H1 (cell line): ENCODE measurements at regions not wholly inside any gene's neighbourhood (a gene's known extent, or its start where the extent isn't known, plus 50 kb on each side); places are given as distances from the start of the nearest gene placed in this dataset.

Experiments
- CTCF ChIA-PET: fragments of 300-600 bp; sonication (Branson Sonifier 250); formaldehyde crosslinking; loops from one replicate; lab custom pipeline; 2021; ENCODE audit not compliant: partially characterized antibody; lab: Charles Lee
- POLR2A ChIA-PET: fragments of 300-600 bp; sonication (Branson Sonifier 250); formaldehyde crosslinking; loops from one replicate; lab custom pipeline; 2021; ENCODE audit warnings: inconsistent platforms; ENCODE audit not compliant: partially characterized antibody; lab: Charles Lee
- DNase-seq, 2 experiments: peaks; one replicate each; pipeline versions ENCODE4 v3.0.0 to v3.0.0-alpha.2; 2010 to 2022; ENCODE audit warnings: low spot score in 2 of 2, low read depth in 1 of 2, mixed read lengths in 1 of 2
- FAIRE-seq: peaks from 2 replicates; lab custom pipeline; 2011; peaks lifted over from hg19 to GRCh38; lab: Jason Lieb, UNC
- H2AFZ ChIP-seq: 2 replicates; pipeline ENCODE4 v1.8.1; 2012; ENCODE audit warnings: low read length, inconsistent platforms
- H2AK5ac ChIP-seq: 2 replicates; pipeline ENCODE4 v1.6.1; 2013; ENCODE audit warnings: low read depth, low read length
- H2BK120ac ChIP-seq: replicated peaks from 2 replicates; pipeline ENCODE3; 2013; ENCODE audit warnings: low read depth, low read length, inconsistent platforms
- H2BK12ac ChIP-seq: 2 replicates; pipeline ENCODE4 v1.6.1; 2013; ENCODE audit warnings: low read depth, low read length
- H2BK15ac ChIP-seq: 2 replicates; pipeline ENCODE4 v1.6.1; 2013; ENCODE audit warnings: low read length
- H2BK20ac ChIP-seq: 2 replicates; pipeline ENCODE4 v1.6.1; 2013; ENCODE audit warnings: low read length
- H2BK5ac ChIP-seq: 2 replicates; pipeline ENCODE4 v1.6.1; 2013; ENCODE audit warnings: low read depth, low read length
- H3K14ac ChIP-seq: 2 replicates; pipeline ENCODE4 v1.6.1; 2013; ENCODE audit warnings: inconsistent platforms; ENCODE audit not compliant: insufficient read length
- H3K18ac ChIP-seq: 2 replicates; pipeline ENCODE4 v1.6.1; 2013; ENCODE audit warnings: low read length; ENCODE audit errors: extremely low read depth
- H3K23ac ChIP-seq: 2 replicates; pipeline ENCODE4 v1.6.1; 2013; ENCODE audit warnings: inconsistent platforms; ENCODE audit not compliant: insufficient read length
- H3K23me2 ChIP-seq: 2 replicates; pipeline ENCODE4 v1.6.1; 2013; ENCODE audit warnings: low read depth, low read length
- H3K27ac ChIP-seq: 2 replicates; pipeline ENCODE4 v1.6.1; 2011; ENCODE audit warnings: low read depth, low read length, inconsistent platforms
- H3K27me3 ChIP-seq, 4 experiments: replicated peaks in 1 of 4; 1 replicate in 1 of 4; 2 replicates in 3 of 4; pipeline versions ENCODE4 v1.6.1 to v1.8.1; 2011 to 2013; ENCODE audit warnings: low read length in 3 of 4, mild to moderate bottlenecking in 3 of 4, inconsistent platforms in 2 of 4, mixed read lengths in 2 of 4, moderate library complexity in 1 of 4; ENCODE audit not compliant: control insufficient read depth in 3 of 4, insufficient read depth in 3 of 4; ENCODE audit errors: extremely low read depth in 1 of 4
- H3K36me3 ChIP-seq, 4 experiments: 2 replicates each; pipeline versions ENCODE4 v1.6.1 to v1.8.1; 2011 to 2013; ENCODE audit warnings: mild to moderate bottlenecking in 4 of 4, low read length in 3 of 4, moderate library complexity in 2 of 4, control low read depth in 1 of 4, inconsistent platforms in 1 of 4; ENCODE audit not compliant: insufficient read depth in 4 of 4, control insufficient read depth in 2 of 4
- H3K4ac ChIP-seq: replicated peaks from 2 replicates; pipeline ENCODE3; 2013; ENCODE audit warnings: low read length, low read depth, mixed read lengths, inconsistent platforms; ENCODE audit not compliant: insufficient read length
- H3K4me1 ChIP-seq, 4 experiments: replicated peaks in 1 of 4; 1 replicate in 1 of 4; 2 replicates in 3 of 4; pipeline versions ENCODE4 v1.6.1 to v1.8.1; 2011 to 2013; ENCODE audit warnings: low read length in 3 of 4, inconsistent platforms in 2 of 4, mixed read lengths in 1 of 4; ENCODE audit not compliant: insufficient read depth in 4 of 4, control insufficient read depth in 3 of 4
- H3K4me2 ChIP-seq, 2 experiments: 2 replicates each; pipeline versions ENCODE4 v1.6.1 to v1.8.1; 2011 to 2013; ENCODE audit warnings: low read depth in 2 of 2, low read length in 2 of 2, control low read depth in 1 of 2, inconsistent platforms in 1 of 2, mild to moderate bottlenecking in 1 of 2; ENCODE audit not compliant: insufficient read depth in 1 of 2
- H3K4me3 ChIP-seq, 4 experiments: fragments of 200-600, 300-600 bp in 1 of 4; sonication (generic), shearing (Covaris generic), sonication (Bioruptor Twin) in 1 of 4; 2 replicates each; pipeline versions ENCODE4 v1.5.1 to v1.8.1; 2011 to 2016; ENCODE audit warnings: low read length in 4 of 4, low read depth in 3 of 4, control low read depth in 2 of 4, inconsistent platforms in 2 of 4, mild to moderate bottlenecking in 2 of 4, mixed read lengths in 1 of 4, moderate library complexity in 1 of 4; ENCODE audit not compliant: insufficient read depth in 2 of 4; ENCODE audit errors: extremely low read depth in 1 of 4
- H3K56ac ChIP-seq: replicated peaks from 2 replicates; pipeline ENCODE3; 2013; ENCODE audit warnings: low read depth, mild to moderate bottlenecking, mixed read lengths, low read length, inconsistent platforms; ENCODE audit not compliant: insufficient read length
- H3K79me1 ChIP-seq: 2 replicates; pipeline ENCODE4 v1.6.1; 2013; ENCODE audit warnings: low read depth, low read length, control low read depth
- H3K79me2 ChIP-seq, 2 experiments: 2 replicates each; pipeline versions ENCODE4 v1.6.1 to v1.8.1; 2012 to 2013; ENCODE audit warnings: low read length in 2 of 2, mild to moderate bottlenecking in 2 of 2, inconsistent platforms in 1 of 2; ENCODE audit not compliant: insufficient read depth in 2 of 2, control insufficient read depth in 1 of 2
- H3K9ac ChIP-seq, 4 experiments: replicated peaks in 1 of 4; 1 replicate in 1 of 4; 2 replicates in 3 of 4; pipeline versions ENCODE4 v1.6.1 to v1.8.1; 2011 to 2013; ENCODE audit warnings: low read depth in 3 of 4, low read length in 3 of 4, control low read depth in 2 of 4, mild to moderate bottlenecking in 2 of 4, moderate library complexity in 2 of 4, inconsistent platforms in 1 of 4; ENCODE audit errors: extremely low read depth in 1 of 4
- H3K9me3 ChIP-seq, 2 experiments: 2 replicates each; pipeline versions ENCODE4 v1.6.1 to v1.8.1; 2012 to 2013; ENCODE audit warnings: mild to moderate bottlenecking in 2 of 2, moderate library complexity in 2 of 2, control low read depth in 1 of 2, inconsistent platforms in 1 of 2, low read depth in 1 of 2, low read length in 1 of 2, mixed read lengths in 1 of 2; ENCODE audit not compliant: insufficient read depth in 2 of 2
- H4K20me1 ChIP-seq, 2 experiments: replicated peaks in 1 of 2; 2 replicates each; pipeline versions ENCODE3 to v1.8.1; 2011 to 2013; ENCODE audit warnings: inconsistent platforms in 2 of 2, low read length in 2 of 2, mild to moderate bottlenecking in 1 of 2; ENCODE audit not compliant: insufficient read depth in 2 of 2, control insufficient read depth in 1 of 2
- H4K5ac ChIP-seq: 2 replicates; pipeline ENCODE4 v1.6.1; 2013; ENCODE audit warnings: low read length, low read depth, mixed read lengths, inconsistent platforms; ENCODE audit not compliant: insufficient read length
- H4K8ac ChIP-seq: 2 replicates; pipeline ENCODE4 v1.8.0; 2013; ENCODE audit warnings: mild to moderate bottlenecking, moderate library complexity, low read length, inconsistent platforms; ENCODE audit not compliant: insufficient read depth; ENCODE audit errors: extremely low read depth
- H4K91ac ChIP-seq: replicated peaks from 2 replicates; pipeline ENCODE3; 2013; ENCODE audit warnings: low read length, mixed read lengths, inconsistent platforms; ENCODE audit not compliant: insufficient read length
- CHD1 ChIP-seq: IDR thresholded peaks from 2 replicates; pipeline ENCODE4 v1.6.1; 2012; ENCODE audit warnings: low read depth, low read length, improper control_type of control experiment
- CHD2 ChIP-seq: IDR thresholded peaks from 2 replicates; pipeline ENCODE4 v1.6.1; 2012; ENCODE audit warnings: low read length, improper control_type of control experiment
- EGR1 ChIP-seq: IDR thresholded peaks from 2 replicates; pipeline ENCODE4 v1.6.1; 2011; ENCODE audit warnings: low read depth, low read length, borderline replicate concordance
- EZH2 ChIP-seq: fragments of 200-600 bp; sonication (generic); IDR thresholded peaks from 2 replicates; pipeline ENCODE4 v1.7.1; 2012; ENCODE audit warnings: low read depth, mild to moderate bottlenecking, moderate library complexity, low read length, inconsistent platforms; ENCODE audit not compliant: severe bottlenecking
- GABPA ChIP-seq: IDR thresholded peaks from 2 replicates; pipeline ENCODE4 v1.6.1; 2011; ENCODE audit warnings: mild to moderate bottlenecking, low read length, moderate library complexity, borderline replicate concordance; ENCODE audit not compliant: insufficient read depth
- HDAC2 ChIP-seq, 2 experiments: fragments of 300-600 bp in 1 of 2; sonication (generic) in 1 of 2; IDR thresholded peaks; 2 replicates each; pipeline ENCODE4 v1.6.1; 2011 to 2012; ENCODE audit warnings: low read depth in 2 of 2, low read length in 2 of 2, mild to moderate bottlenecking in 2 of 2, moderate library complexity in 2 of 2, borderline replicate concordance in 1 of 2, inconsistent platforms in 1 of 2
- HDAC6 ChIP-seq: IDR thresholded peaks from one replicate; pipeline ENCODE4 v1.7.1; 2012; ENCODE audit warnings: low read depth, mild to moderate bottlenecking, inconsistent platforms, low read length, moderate library complexity
- KDM1A ChIP-seq: fragments of 200-600, 300-600 bp; sonication (generic); IDR thresholded peaks from 2 replicates; pipeline ENCODE4 v1.7.1; 2016; ENCODE audit warnings: mild to moderate bottlenecking, low read length, borderline replicate concordance
- POLR2AphosphoS5 ChIP-seq: IDR thresholded peaks from 2 replicates; pipeline ENCODE4 v1.6.1; 2011; ENCODE audit warnings: low read depth, low read length
- RAD21 ChIP-seq, 2 experiments: IDR thresholded peaks in 1 of 2; conservative IDR thresholded peaks in 1 of 2; 2 replicates each; pipeline ENCODE4 v1.6.1; 2011; ENCODE audit warnings: low read depth in 2 of 2, low read length in 2 of 2, improper control_type of control experiment in 1 of 2, inconsistent platforms in 1 of 2, mild to moderate bottlenecking in 1 of 2, moderate library complexity in 1 of 2
- SRF ChIP-seq: IDR thresholded peaks from 2 replicates; pipeline ENCODE4 v1.6.1; 2011; ENCODE audit warnings: mild to moderate bottlenecking, low read depth, low read length, moderate library complexity
- YY1 ChIP-seq: IDR thresholded peaks from 2 replicates; pipeline ENCODE4 v1.6.1; 2011; ENCODE audit warnings: low read depth, mild to moderate bottlenecking, low read length
- WGBS, 2 experiments: shearing (Covaris generic) in 1 of 2; methylation state at CpG; one replicate each; pipeline versions ENCODE4 v1.1.6 to v1.1.7; 2013 to 2015; ENCODE audit warnings: low lambda C conversion rate in 2 of 2, mixed read lengths in 2 of 2, inconsistent platforms in 1 of 2, low coverage in 1 of 2, missing lambda C conversion rate in 1 of 2; ENCODE audit not compliant: insufficient replicate concordance in 2 of 2, insufficient coverage in 1 of 2, insufficient read length in 1 of 2; ENCODE audit errors: extremely low coverage in 1 of 2, missing lambda C conversion rate in 1 of 2; 5-methylcytosine and 5-hydroxymethylcytosine counted together
- TF ChIP-seq, protein P1 (sequence below): IDR thresholded peaks from 2 replicates; pipeline ENCODE4 v1.6.1; 2011; ENCODE audit warnings: low read depth, mild to moderate bottlenecking, low read length; ENCODE audit not compliant: insufficient read depth

DNA sequence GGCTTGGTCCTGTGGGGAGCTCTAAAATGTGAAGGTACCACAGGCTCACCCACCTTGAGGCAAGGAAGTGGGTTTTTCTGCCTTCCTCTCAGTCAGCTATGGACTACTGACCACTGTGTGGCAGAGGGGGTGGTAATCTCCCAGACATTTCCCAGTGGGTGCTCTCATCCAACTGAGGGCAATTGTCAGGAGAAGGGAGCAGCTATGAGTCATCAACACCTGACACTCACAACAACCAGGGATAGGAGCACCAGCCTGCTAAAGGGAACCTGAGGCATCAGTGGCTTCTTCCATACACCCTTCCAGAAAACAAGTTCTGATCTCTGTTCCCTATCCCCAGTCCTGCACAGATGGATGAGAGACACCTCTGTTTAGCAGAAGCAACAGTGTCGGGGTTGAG lies 468.8 kb downstream of the BCOR start:
- Histone ChIP-seq H3K27me3 (no peaks in the 10 kb centered on the region), H3K18ac (no peak overlapping the region), H2BK120ac (no peak overlapping the region), H3K14ac (no peak overlapping the region), H2AFZ (no peak overlapping the region), H3K23me2 (no peaks in the 10 kb centered on the region), H3K4ac (no peak overlapping the region), H3K79me2 (no peaks in the 10 kb centered on the region), H3K23ac (no peak overlapping the region), H2AK5ac (no peak overlapping the region), H3K36me3 (no peaks in the 10 kb centered on the region), H3K9ac (no peak overlapping the region)
- ChIA-PET POLR2A (no interaction called here), CTCF (interaction anchor here (0.6 kb wide), 2 partner anchors 52 to 290 kb away, joined by 3 read pairs; no protein-coding TSS in a partner anchor)
- no peak for DNase-seq
- TF ChIP-seq CHD1, result no peak
- no peak for TF ChIP-seq CHD2
- no peak for TF ChIP-seq EZH2
- no peak for TF ChIP-seq RAD21 (IDR thresholded peaks at IDR 0.05 in 1 of 2, conservative IDR thresholded peaks at IDR 0.05 in 1 of 2; ENCODE audit: low read depth in 2 of 2, low read length in 2 of 2)
- no peak for TF ChIP-seq GABPA
- no peak for TF ChIP-seq HDAC6
- TF ChIP-seq EGR1, result no peak
- no peak for TF ChIP-seq POLR2AphosphoS5
- TF ChIP-seq, protein P1, sequence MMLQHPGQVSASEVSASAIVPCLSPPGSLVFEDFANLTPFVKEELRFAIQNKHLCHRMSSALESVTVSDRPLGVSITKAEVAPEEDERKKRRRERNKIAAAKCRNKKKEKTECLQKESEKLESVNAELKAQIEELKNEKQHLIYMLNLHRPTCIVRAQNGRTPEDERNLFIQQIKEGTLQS, result no peak
- no peak for TF ChIP-seq YY1
- no peak for TF ChIP-seq SRF
- TF ChIP-seq HDAC2 (IDR thresholded peaks at IDR 0.05; ENCODE audit: borderline replicate concordance in 1 of 2, low read depth in 2 of 2, low read length in 2 of 2), result no peak
- no peak for TF ChIP-seq KDM1A
- TF ChIP-seq, all 59 proteins: peak for 0
- Histone ChIP-seq H2BK15ac (no peak overlapping the region), H3K4me1 (peaks cover 0 to 2% (median 0%) of the 10 kb centered on the region in 4 experiments; a peak in 1 of 7 replicates), H3K4me3 (no peak overlapping the region), H4K5ac (no peak overlapping the region), H3K79me1 (no peaks in the 10 kb centered on the region), H3K56ac (no peak overlapping the region), H4K91ac (no peak overlapping the region), H2BK5ac (no peak overlapping the region), H4K20me1 (no peaks in the 10 kb centered on the region), H2BK20ac (no peak overlapping the region), H2BK12ac (no peak overlapping the region), H3K9me3 (no peaks in the 10 kb centered on the region), H3K27ac (no peak overlapping the region), H4K8ac (no peak overlapping the region), H3K4me2 (no peak overlapping the region)
- no peak for FAIRE-seq
- WGBS, 2 experiments, result 100% methylated on average over 1 of the region's 1 CpG; no CpG with 5 or more reads in 1 of the 2 experiments
